Stimulated activated CD8-positive, alpha-beta memory T cell treated with anti-CD3 and anti-CD28 coated beads, Interleukin-15, amount 100 ng/mL, for 24 hours (primary cell): ENCODE measurements at regions not wholly inside any gene's neighbourhood (a gene's known extent, or its start where the extent isn't known, plus 50 kb on each side); places are given as distances from the start of the nearest gene placed in this dataset.
A peak's percentile ranks its signal among the peaks of the same experiment; 100 is the strongest.

Experiments used
- DNase-seq: peaks from one replicate; pipeline ENCODE4 v3.0.0-alpha.2; 2020; ENCODE audit warnings: low read depth

GRCh38 chr2:217722883-217723472 lies 279.8 kb downstream of the TNS1 start:
- DNase-seq, result no peak

GRCh38 chr2:217717646-217718045 lies 285.1 kb downstream of the TNS1 start:
- no peak for DNase-seq

GRCh38 chr2:217715484-217715883 lies 287.3 kb downstream of the TNS1 start:
- no peak for DNase-seq

GRCh38 chr2:217714287-217714751 lies 288.5 kb downstream of the TNS1 start:
- no peak for DNase-seq

GRCh38 chr2:217713395-217714286 lies 289.2 kb downstream of the TNS1 start:
- peak; percentile 43 for DNase-seq

GRCh38 chr2:217712431-217712830 lies 290.4 kb downstream of the TNS1 start:
- DNase-seq, result no peak

GRCh38 chr2:217711188-217711587 lies 291.6 kb downstream of the TNS1 start:
- DNase-seq, result no peak

- no peak for DNase-seq
These were observed 292.5 kb downstream of the TNS1 start for GRCh38 chr2:217710211-217710765.

GRCh38 chr2:217709478-217710210 lies 293.2 kb downstream of the TNS1 start:
- DNase-seq, result no peak

GRCh38 chr2:217707131-217707611 lies 295.6 kb downstream of the TNS1 start:
- DNase-seq, result no peak

GRCh38 chr2:217706513-217706912 lies 296.3 kb downstream of the TNS1 start:
- no peak for DNase-seq

GRCh38 chr2:217706095-217706494 lies 296.7 kb downstream of the TNS1 start:
- no peak for DNase-seq

GRCh38 chr2:217705461-217705860 lies 297.3 kb downstream of the TNS1 start:
- no peak for DNase-seq

GRCh38 chr2:217703999-217704398 lies 298.8 kb downstream of the TNS1 start:
- no peak for DNase-seq

GRCh38 chr2:217703102-217703501 lies 299.7 kb downstream of the TNS1 start:
- DNase-seq, result no peak

GRCh38 chr2:217701622-217702021 lies 301.2 kb downstream of the TNS1 start:
- DNase-seq, result no peak

GRCh38 chr2:217698691-217699090 lies 304.1 kb downstream of the TNS1 start:
- no peak for DNase-seq

GRCh38 chr2:217695033-217695520 lies 307.7 kb downstream of the TNS1 start:
- no peak for DNase-seq

- no peak for DNase-seq
These were observed 308.5 kb downstream of the TNS1 start for GRCh38 chr2:217694291-217694690.

GRCh38 chr2:217693363-217693762 lies 309.4 kb downstream of the TNS1 start:
- DNase-seq, result no peak

- no peak for DNase-seq
These were observed 310.7 kb downstream of the TNS1 start for GRCh38 chr2:217691920-217692666.
